HL-60 (cell line): ENCODE measurements at regions not wholly inside any gene's neighbourhood (a gene's known extent, or its start where the extent isn't known, plus 50 kb on each side); places are given as distances from the start of the nearest gene placed in this dataset.

Source experiments
- DNase-seq, 2 experiments: peaks; one replicate each; pipeline ENCODE4 v3.0.0-alpha.2; 2010 to 2020; ENCODE audit warnings: low read depth in 1 of 2, low spot score in 1 of 2
- H3K27ac ChIP-seq: fragments of 250-450 bp; sonication (Bioruptor Pico); replicated peaks from 2 replicates; pipeline ENCODE4 v1.5.1; 2020; ENCODE audit warnings: mild to moderate bottlenecking, moderate library complexity
- H3K27me3 ChIP-seq: fragments of 250-450 bp; sonication (Bioruptor Pico); 2 replicates; pipeline ENCODE4 v1.5.1; 2021; ENCODE audit warnings: mild to moderate bottlenecking, moderate library complexity; ENCODE audit not compliant: insufficient read depth, poor library complexity, severe bottlenecking
- H3K4me3 ChIP-seq: replicated peaks from 2 replicates; pipeline ENCODE4 v1.5.1; 2011; ENCODE audit warnings: mild to moderate bottlenecking, control low read depth, low read length; ENCODE audit not compliant: insufficient read depth
- GABPA ChIP-seq: IDR thresholded peaks from 2 replicates; pipeline ENCODE4 v1.6.1; 2012; ENCODE audit warnings: low read depth
- POLR2AphosphoS5 ChIP-seq: IDR thresholded peaks from 2 replicates; pipeline ENCODE4 v1.6.1; 2012; ENCODE audit warnings: low read depth
- SPI1 ChIP-seq: IDR thresholded peaks from 2 replicates; pipeline ENCODE4 v1.6.1; 2012; ENCODE audit warnings: low read depth, mild to moderate bottlenecking, borderline replicate concordance
- TF ChIP-seq, protein P1 (sequence below): IDR thresholded peaks from 2 replicates; pipeline ENCODE4 v1.6.1; 2012; ENCODE audit warnings: low read depth; ENCODE audit not compliant: insufficient replicate concordance
- TF ChIP-seq, protein P2 (sequence below): IDR thresholded peaks from one replicate; pipeline ENCODE4 v1.5.1; 2011; ENCODE audit warnings: low read length, control low read depth, inconsistent platforms; ENCODE audit not compliant: insufficient read depth

DNA sequence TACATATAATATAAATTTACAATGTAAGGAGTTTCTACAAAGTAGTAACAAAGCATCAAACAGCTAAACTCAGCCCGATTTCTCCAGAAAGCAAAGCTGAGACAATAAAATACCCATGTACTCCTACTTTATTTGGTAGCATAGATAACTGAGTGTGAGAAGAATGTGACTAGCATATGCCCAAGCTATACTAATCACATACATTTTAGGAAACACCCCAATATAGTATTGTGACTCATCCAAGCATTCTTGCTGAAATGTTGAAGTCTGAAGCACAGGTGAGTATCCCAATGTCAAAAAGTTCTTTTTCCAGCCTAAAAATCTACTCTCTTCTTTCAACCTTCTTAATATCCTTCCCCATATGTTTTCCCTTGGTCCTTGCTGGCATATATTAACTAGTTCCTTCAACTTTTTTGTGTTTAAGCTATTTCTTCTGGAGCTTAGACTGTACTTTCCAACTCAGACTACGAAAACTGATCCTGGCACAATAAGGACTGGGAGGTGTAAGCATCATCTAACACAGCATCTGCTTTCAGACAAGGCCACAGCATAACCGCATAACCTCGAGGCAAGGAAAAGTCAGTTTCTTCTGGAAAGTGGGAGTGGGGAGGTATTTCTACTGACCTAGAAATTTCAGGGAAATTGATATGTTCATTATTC is 163.0 kb upstream of the RNPC3 start:
- Histone ChIP-seq H3K4me3 (no peak overlapping the region), H3K27me3 (no peaks in the 10 kb centered on the region), H3K27ac (no peak overlapping the region)
- no peak for TF ChIP-seq POLR2AphosphoS5
- TF ChIP-seq SPI1 = no peak
- no peak for TF ChIP-seq GABPA
- TF ChIP-seq, protein P1, sequence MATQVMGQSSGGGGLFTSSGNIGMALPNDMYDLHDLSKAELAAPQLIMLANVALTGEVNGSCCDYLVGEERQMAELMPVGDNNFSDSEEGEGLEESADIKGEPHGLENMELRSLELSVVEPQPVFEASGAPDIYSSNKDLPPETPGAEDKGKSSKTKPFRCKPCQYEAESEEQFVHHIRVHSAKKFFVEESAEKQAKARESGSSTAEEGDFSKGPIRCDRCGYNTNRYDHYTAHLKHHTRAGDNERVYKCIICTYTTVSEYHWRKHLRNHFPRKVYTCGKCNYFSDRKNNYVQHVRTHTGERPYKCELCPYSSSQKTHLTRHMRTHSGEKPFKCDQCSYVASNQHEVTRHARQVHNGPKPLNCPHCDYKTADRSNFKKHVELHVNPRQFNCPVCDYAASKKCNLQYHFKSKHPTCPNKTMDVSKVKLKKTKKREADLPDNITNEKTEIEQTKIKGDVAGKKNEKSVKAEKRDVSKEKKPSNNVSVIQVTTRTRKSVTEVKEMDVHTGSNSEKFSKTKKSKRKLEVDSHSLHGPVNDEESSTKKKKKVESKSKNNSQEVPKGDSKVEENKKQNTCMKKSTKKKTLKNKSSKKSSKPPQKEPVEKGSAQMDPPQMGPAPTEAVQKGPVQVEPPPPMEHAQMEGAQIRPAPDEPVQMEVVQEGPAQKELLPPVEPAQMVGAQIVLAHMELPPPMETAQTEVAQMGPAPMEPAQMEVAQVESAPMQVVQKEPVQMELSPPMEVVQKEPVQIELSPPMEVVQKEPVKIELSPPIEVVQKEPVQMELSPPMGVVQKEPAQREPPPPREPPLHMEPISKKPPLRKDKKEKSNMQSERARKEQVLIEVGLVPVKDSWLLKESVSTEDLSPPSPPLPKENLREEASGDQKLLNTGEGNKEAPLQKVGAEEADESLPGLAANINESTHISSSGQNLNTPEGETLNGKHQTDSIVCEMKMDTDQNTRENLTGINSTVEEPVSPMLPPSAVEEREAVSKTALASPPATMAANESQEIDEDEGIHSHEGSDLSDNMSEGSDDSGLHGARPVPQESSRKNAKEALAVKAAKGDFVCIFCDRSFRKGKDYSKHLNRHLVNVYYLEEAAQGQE = no peak
- TF ChIP-seq, protein P2, sequence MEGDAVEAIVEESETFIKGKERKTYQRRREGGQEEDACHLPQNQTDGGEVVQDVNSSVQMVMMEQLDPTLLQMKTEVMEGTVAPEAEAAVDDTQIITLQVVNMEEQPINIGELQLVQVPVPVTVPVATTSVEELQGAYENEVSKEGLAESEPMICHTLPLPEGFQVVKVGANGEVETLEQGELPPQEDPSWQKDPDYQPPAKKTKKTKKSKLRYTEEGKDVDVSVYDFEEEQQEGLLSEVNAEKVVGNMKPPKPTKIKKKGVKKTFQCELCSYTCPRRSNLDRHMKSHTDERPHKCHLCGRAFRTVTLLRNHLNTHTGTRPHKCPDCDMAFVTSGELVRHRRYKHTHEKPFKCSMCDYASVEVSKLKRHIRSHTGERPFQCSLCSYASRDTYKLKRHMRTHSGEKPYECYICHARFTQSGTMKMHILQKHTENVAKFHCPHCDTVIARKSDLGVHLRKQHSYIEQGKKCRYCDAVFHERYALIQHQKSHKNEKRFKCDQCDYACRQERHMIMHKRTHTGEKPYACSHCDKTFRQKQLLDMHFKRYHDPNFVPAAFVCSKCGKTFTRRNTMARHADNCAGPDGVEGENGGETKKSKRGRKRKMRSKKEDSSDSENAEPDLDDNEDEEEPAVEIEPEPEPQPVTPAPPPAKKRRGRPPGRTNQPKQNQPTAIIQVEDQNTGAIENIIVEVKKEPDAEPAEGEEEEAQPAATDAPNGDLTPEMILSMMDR = no peak
- DNase-seq = no peak

DNA sequence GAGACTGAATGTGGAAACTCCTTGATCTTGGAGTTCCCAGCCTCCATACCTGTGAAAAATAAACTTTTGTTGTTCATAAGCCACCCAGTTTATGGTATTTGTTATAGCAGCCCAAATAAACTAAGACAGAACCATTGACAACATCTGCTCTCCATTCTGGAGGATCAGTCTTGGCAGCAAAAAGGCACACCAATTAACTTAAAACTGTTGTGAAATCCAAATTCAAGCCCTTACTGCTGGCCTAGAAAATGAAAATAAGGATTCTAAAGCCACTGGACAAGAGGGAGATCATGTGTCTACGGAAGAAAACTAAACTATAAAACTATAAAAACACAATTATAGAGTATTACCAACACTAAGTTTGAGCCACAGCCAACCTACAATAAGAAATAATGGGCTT is 172.1 kb upstream of the RNPC3 start:
- no peaks in the 10 kb centered on the region for H3K27me3 ChIP-seq
- TF ChIP-seq POLR2AphosphoS5 = no peak
- TF ChIP-seq, protein P1 = no peak
- TF ChIP-seq, protein P2 = no peak
- no peak for TF ChIP-seq SPI1
- TF ChIP-seq GABPA = no peak
- no peak overlapping the region for H3K27ac ChIP-seq
- no peak for DNase-seq
- H3K4me3 ChIP-seq = no peak overlapping the region

DNA sequence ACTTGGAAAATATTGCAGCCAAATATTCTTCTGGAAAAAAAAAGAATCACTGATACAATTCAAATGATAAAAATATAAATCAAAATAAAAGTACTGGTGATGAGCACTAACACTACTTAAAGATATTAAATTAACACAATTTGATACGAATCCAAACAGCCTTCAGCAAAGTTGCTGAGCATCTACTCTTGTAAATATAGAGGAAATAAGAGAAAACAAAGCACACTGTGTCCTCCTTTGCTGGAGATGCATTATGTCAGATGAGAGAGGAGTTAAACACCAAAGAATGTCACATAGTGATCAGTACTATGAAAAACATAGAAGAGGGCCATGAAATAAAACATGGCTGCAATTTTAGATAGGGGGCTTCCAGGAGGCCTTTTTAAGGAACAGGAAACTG is 177.4 kb upstream of the RNPC3 start:
- TF ChIP-seq, protein P2 = no peak
- TF ChIP-seq GABPA = no peak
- TF ChIP-seq SPI1 = no peak
- no peak for TF ChIP-seq POLR2AphosphoS5
- TF ChIP-seq, protein P1 = no peak
- no peak for DNase-seq
- Histone ChIP-seq H3K4me3 (no peak overlapping the region), H3K27ac (no peak overlapping the region), H3K27me3 (no peaks in the 10 kb centered on the region)
